Activated CD4-positive, alpha-beta memory T cell treated with anti-CD3 and anti-CD28 coated beads for 36 hours (primary cell): ENCODE measurements at regions not wholly inside any gene's neighbourhood (a gene's known extent, or its start where the extent isn't known, plus 50 kb on each side); places are given as distances from the start of the nearest gene placed in this dataset.

Experiments used
- CTCF ChIA-PET: fragments of 350-600 bp; sonication (Branson Sonifier 250); formaldehyde crosslinking; loops from one replicate; lab custom pipeline; 2021; ENCODE audit warnings: antibody characterized with exemption, inconsistent platforms; lab: Charles Lee
- POLR2A ChIA-PET: fragments of 350-600 bp; sonication (Branson Sonifier 250); formaldehyde crosslinking; loops from one replicate; lab custom pipeline; 2021; ENCODE audit warnings: antibody characterized with exemption; lab: Charles Lee
- DNase-seq: peaks from one replicate; pipeline ENCODE4 v3.0.0-alpha.2; 2020
- H3K27ac Mint-ChIP-seq: one replicate; pipeline ENCODE4 v1.8.0; 2021; ENCODE audit warnings: mixed read lengths
- H3K27me3 Mint-ChIP-seq: one replicate; pipeline ENCODE4 v1.8.0; 2021; ENCODE audit warnings: mixed read lengths
- H3K36me3 Mint-ChIP-seq: one replicate; pipeline ENCODE4 v1.8.0; 2021; ENCODE audit warnings: mixed read lengths
- H3K4me1 Mint-ChIP-seq: one replicate; pipeline ENCODE4 v1.8.0; 2021; ENCODE audit warnings: low read depth, mixed read lengths
- H3K4me3 Mint-ChIP-seq: one replicate; pipeline ENCODE4 v1.8.0; 2021; ENCODE audit warnings: mild to moderate bottlenecking, mixed read lengths
- H3K9me3 Mint-ChIP-seq: one replicate; pipeline ENCODE4 v1.8.0; 2021; ENCODE audit warnings: mixed read lengths
- intact Hi-C: fragments of 100-400 bp; cut with micrococcal nuclease; formaldehyde crosslinking; loops from one replicate; pipeline ENCODE4 v1.15.1; 2023

DNA sequence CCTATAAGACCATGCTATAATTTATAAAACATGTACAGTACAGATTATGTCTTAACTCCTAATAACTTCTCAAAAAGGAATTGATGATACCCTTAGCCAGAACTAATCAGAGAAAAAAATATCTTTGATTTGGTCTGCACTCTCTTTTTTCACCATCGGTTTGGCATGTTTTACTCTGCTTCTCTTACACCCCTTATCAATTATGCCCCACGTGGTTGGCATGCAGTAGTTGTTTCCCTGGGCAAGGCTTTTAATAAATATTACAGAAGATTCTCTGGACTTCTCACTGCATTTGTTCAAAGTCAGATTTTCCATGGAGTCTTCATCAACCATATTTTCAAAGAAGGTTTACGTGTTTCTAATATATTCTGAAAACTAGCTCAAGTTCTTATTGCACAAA, 167.4 kb upstream of the LRIG3 start:
- Mint-ChIP-seq H3K27me3 (no peaks in the 10 kb centered on the region), H3K36me3 (no peaks in the 10 kb centered on the region), H3K4me3 (no peak overlapping the region), H3K9me3 (no peaks in the 10 kb centered on the region), H3K27ac (no peak overlapping the region), H3K4me1 (no peaks in the 10 kb centered on the region)
- ChIA-PET POLR2A (no interaction called here), CTCF (no interaction called here)
- DNase-seq = no peak
- intact Hi-C loops = no loop called here

DNA sequence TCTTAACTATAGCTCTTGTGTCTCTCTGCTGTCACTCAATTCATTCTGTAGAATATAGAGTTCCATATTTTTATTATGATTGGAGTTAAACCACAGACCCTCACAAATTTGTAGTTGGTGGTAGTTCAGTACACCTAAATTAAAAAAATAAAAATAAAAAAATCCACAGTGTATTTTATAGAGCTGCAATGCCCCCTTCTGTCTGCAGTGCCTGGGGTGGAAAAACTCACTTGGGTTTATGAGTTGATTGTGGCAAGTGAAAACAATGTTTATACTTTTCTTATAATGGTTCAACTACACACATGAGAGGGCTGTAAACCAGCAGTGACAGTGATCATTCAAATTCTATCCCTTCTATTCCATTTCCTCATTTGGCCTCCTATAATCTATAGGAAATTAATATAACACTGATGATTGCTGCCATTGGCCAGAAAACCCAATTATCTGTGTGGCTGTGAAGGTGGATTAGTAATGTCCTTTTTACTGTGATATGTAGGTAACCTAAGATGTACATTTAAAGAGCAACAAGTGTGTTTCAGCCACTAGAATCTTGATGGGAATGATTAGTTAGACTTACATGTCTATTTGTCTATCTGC, 166.9 kb upstream of the LRIG3 start:
- DNase-seq = no peak
- H3K27ac Mint-ChIP-seq = no peak overlapping the region
- ChIA-PET POLR2A (no interaction called here), CTCF (no interaction called here)
- no peaks in the 10 kb centered on the region for H3K36me3 Mint-ChIP-seq
- H3K4me1 Mint-ChIP-seq = no peaks in the 10 kb centered on the region
- H3K4me3 Mint-ChIP-seq = no peak overlapping the region
- no peaks in the 10 kb centered on the region for H3K9me3 Mint-ChIP-seq
- no peaks in the 10 kb centered on the region for H3K27me3 Mint-ChIP-seq
- intact Hi-C loops = no loop called here

DNA sequence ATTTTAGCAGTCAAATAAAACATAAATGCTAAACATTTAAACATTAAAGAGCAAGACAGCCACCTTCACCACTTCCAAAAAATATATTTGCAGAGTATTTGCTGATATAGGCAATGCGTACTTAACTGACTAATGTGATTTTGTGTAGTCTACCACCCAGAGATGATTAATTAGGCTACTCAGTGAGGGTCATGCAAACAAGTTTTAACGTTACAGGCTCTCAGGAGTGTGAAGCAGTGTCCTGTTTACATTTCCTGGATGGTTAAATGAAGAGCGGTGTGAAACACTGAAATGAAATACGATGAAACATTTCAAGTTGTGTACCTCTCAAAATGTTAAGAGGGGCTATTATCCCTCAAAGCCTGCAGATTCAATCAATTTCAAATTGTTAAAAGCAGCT, 165.8 kb upstream of the LRIG3 start:
- intact Hi-C loops = no loop called here
- DNase-seq = no peak
- Mint-ChIP-seq H3K36me3 (no peaks in the 10 kb centered on the region), H3K4me1 (no peaks in the 10 kb centered on the region), H3K9me3 (no peaks in the 10 kb centered on the region), H3K4me3 (no peak overlapping the region), H3K27ac (no peak overlapping the region), H3K27me3 (no peaks in the 10 kb centered on the region)
- ChIA-PET CTCF (no interaction called here), POLR2A (no interaction called here)

DNA sequence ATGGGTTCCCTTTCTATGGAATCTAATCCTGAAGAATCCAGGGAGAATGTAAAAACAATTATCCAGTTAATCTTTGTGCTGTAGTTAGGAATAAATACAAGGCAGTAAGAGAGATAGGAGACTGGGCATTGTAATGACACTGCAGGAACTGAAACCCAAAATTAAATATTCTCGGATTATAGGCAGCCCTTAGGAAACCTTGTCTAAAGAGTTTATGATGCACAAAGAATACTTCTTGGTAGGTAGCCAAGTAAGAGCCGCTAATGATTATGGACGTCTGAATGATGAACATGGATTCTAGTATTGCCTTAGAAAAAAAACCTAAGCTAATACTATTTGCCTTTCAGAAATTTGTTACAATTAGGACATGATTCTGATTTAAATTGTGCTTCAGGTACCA, 165.4 kb upstream of the LRIG3 start:
- ChIA-PET CTCF (no interaction called here), POLR2A (no interaction called here)
- no peaks in the 10 kb centered on the region for H3K4me1 Mint-ChIP-seq
- H3K36me3 Mint-ChIP-seq = no peaks in the 10 kb centered on the region
- no peaks in the 10 kb centered on the region for H3K9me3 Mint-ChIP-seq
- intact Hi-C loops = no loop called here
- no peak overlapping the region for H3K27ac Mint-ChIP-seq
- no peak for DNase-seq
- no peak overlapping the region for H3K4me3 Mint-ChIP-seq
- no peaks in the 10 kb centered on the region for H3K27me3 Mint-ChIP-seq

DNA sequence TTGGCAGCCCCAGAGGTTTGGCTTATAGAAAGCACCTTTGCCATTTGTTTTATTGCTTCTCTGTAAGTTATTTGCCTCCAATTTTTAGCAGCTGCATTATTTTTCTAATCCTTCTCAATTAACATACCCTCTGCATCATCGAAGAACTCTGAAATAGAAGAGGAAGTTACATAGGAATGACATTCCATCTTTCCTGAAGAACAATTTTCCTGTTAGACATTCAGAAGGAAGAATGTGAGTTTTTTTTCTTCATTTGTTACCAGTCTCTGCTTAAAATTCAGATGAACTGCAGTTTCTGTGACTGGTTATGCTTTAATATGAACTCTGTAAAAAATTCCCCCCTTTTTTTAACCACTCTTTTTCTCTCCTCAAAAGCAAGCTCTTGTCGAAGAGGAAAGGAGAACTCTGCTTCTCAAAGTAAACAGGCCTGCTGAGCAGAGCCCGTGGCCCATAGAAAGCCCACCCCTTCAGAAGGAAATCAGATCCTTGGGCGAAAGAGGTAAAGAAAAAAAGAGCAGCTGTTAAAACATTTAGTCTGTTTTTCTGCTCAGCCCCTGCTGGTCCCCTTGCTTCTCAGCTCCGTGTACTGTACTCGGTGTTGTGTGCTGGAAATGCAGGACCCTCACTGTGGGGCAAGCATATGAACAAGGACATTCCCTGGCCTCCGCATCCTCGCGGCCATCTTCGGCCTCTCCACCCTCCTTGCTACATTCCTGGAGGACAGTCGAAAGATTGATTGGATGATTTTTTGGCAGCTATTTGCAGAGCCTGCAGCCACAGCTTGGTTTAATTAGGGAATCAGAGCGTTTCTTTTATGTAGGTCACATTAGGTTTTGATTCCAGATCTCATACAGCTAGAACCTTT, 164.4 kb upstream of the LRIG3 start:
- no peaks in the 10 kb centered on the region for H3K4me1 Mint-ChIP-seq
- H3K9me3 Mint-ChIP-seq = no peaks in the 10 kb centered on the region
- ChIA-PET CTCF (no interaction called here), POLR2A (no interaction called here)
- no peak for DNase-seq
- H3K36me3 Mint-ChIP-seq = no peaks in the 10 kb centered on the region
- H3K27me3 Mint-ChIP-seq = no peaks in the 10 kb centered on the region
- H3K4me3 Mint-ChIP-seq = no peak overlapping the region
- intact Hi-C loops = no loop called here
- H3K27ac Mint-ChIP-seq = no peak overlapping the region

DNA sequence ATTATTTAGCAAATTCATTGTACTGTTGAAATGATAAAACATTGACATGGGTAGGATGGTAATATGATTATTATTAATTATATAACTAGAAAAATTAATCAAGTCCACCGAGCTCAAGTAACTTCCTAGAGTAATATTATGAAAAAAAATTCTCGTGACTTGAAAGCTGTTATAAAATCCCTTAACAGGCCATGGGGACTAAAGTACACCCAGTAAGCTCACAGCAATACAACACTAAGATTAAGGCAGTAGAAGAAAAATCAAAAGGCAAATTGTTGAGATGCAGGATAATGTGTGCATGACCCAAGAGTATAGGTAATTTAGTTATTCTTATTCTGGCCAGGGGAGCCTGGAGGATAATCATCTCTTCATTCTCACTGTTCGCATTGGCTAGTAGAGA, 162.6 kb upstream of the LRIG3 start:
- Mint-ChIP-seq H3K4me1 (no peaks in the 10 kb centered on the region), H3K9me3 (no peaks in the 10 kb centered on the region), H3K36me3 (no peaks in the 10 kb centered on the region), H3K27ac (no peak overlapping the region), H3K4me3 (no peak overlapping the region), H3K27me3 (no peaks in the 10 kb centered on the region)
- POLR2A ChIA-PET = no interaction called here
- CTCF ChIA-PET = no interaction called here
- intact Hi-C loops = no loop called here
- DNase-seq = no peak

DNA sequence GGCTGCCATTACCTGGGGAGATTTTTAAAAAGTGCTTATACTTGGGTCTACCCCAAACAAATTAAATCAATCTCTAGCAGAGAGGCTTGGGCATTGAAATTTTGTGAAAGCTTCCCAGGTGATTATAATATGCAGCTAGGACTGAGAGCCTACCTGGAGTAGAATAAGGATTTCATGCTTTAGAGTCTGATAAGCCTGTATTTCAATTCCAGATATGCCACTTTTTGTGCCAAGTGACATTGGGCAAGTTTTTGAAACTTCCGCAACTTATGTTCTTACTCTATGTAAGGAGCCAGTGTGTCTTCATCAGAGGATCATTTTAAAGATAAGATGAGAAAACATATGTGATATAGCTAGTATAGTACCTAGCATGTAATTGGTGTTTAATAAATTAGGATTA, 159.8 kb upstream of the LRIG3 start:
- Mint-ChIP-seq H3K27me3 (no peaks in the 10 kb centered on the region), H3K36me3 (no peaks in the 10 kb centered on the region), H3K27ac (no peak overlapping the region), H3K4me3 (no peak overlapping the region), H3K4me1 (no peaks in the 10 kb centered on the region), H3K9me3 (no peaks in the 10 kb centered on the region)
- no peak for DNase-seq
- ChIA-PET POLR2A (no interaction called here), CTCF (no interaction called here)
- intact Hi-C loops = no loop called here

DNA sequence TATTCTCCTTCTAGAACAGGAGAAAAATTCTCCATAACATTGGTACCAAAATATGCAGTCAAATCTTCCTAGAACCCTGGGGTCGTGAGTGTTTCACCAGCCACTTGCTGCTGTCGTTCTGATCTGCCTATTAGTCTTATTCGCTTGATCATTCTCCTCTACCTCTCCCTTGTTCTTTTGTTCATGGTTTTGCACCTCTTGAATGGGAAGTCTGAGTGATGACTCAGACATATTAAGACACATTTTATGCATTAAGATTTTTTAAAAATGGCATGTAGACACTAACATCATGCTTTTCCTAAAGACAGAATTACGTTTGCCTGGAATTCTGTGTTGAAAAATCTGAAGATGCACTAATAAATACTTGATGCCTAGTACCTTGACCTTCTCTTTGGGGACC, 159.2 kb upstream of the LRIG3 start:
- ChIA-PET POLR2A (no interaction called here), CTCF (no interaction called here)
- Mint-ChIP-seq H3K4me1 (no peaks in the 10 kb centered on the region), H3K4me3 (no peak overlapping the region), H3K27me3 (no peaks in the 10 kb centered on the region), H3K27ac (no peak overlapping the region), H3K36me3 (no peaks in the 10 kb centered on the region), H3K9me3 (no peaks in the 10 kb centered on the region)
- intact Hi-C loops = no loop called here
- no peak for DNase-seq

DNA sequence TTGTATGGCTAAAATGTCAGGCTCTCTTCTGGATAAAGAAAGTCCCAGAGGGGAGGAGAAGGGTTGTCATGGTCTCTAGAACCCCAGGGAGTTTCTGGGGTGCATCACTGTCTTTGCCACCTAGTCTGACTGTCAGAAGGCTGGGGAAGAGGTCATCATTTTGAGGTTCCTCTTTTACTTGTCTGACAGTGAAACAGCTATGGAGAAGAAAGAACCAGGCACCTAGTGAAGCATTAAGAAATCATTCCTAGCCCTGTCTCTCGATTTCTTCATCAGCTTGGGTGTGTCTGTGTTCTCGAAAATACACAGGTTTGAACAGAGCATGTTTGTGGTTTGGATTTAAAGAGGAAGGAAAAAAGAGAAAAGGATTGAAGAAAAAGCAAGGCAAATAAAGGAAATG, 158.7 kb upstream of the LRIG3 start:
- no peaks in the 10 kb centered on the region for H3K36me3 Mint-ChIP-seq
- CTCF ChIA-PET = no interaction called here
- intact Hi-C loops = no loop called here
- DNase-seq = no peak
- no peaks in the 10 kb centered on the region for H3K27me3 Mint-ChIP-seq
- no peak overlapping the region for H3K4me3 Mint-ChIP-seq
- H3K4me1 Mint-ChIP-seq = no peaks in the 10 kb centered on the region
- no peaks in the 10 kb centered on the region for H3K9me3 Mint-ChIP-seq
- H3K27ac Mint-ChIP-seq = no peak overlapping the region
- POLR2A ChIA-PET = no interaction called here

DNA sequence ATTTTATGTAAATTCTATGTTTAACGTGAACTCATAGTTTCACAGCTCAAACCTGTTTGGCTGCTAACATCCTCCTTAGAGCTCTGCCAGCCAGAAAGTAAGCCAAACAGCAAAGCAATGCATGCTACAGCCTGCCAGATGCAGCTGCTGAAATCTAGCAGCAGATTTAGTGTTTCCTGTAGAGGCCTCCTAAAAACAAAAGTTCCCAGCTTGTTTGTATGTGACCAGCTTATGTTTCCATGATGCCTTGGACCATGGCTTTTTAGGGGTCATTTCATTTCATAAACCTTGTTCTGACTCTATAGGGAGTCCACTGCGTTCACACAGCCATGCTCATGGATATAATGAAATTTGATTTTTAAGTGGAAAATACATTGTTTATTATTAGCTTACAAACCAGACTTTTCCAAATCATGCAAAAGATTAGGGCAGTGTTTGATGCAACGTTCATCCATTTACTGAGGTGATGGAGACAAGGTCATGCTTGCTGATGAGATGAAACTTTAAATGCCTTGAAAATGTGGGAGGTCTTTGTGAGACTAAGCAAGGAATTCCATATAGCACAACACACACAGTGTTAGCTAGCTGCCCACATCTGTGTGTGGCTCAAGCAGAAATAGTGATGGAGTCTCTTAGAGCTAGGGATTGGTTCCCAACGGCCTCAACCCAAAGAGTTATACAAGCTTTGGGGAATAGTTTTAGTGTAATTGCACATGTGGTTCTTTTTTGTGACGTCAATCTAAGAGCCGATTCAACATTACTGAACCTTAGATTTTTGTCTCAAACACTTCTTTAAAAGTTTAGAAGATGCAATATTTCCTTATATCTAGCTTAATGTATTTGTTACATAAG, 157.5 kb upstream of the LRIG3 start:
- H3K4me3 Mint-ChIP-seq = no peak overlapping the region
- no peaks in the 10 kb centered on the region for H3K9me3 Mint-ChIP-seq
- ChIA-PET CTCF (no interaction called here), POLR2A (no interaction called here)
- no peaks in the 10 kb centered on the region for H3K4me1 Mint-ChIP-seq
- no peak for DNase-seq
- no peaks in the 10 kb centered on the region for H3K27me3 Mint-ChIP-seq
- no peak overlapping the region for H3K27ac Mint-ChIP-seq
- intact Hi-C loops = no loop called here
- H3K36me3 Mint-ChIP-seq = no peaks in the 10 kb centered on the region

DNA sequence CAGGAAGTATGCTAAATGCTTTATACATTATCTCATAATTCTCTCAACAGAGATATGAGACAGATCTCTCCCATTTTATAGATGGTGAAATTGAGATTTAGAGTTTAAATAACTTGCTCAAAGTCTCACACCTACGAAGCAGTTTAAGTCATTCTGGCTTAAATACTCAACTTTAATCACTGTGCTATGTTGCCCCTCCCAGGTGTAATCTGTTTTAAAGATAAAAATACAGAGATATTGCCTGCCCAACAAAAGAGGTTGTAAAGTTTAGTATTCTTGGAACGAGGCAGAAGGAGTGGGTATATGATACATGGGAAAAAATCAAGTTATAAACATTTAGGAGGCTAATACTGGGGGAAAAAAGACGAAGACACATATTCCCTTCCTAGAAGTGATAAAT, 156.8 kb upstream of the LRIG3 start:
- intact Hi-C loops = no loop called here
- Mint-ChIP-seq H3K9me3 (no peaks in the 10 kb centered on the region), H3K4me1 (no peaks in the 10 kb centered on the region), H3K27ac (no peak overlapping the region), H3K36me3 (no peaks in the 10 kb centered on the region), H3K4me3 (no peak overlapping the region), H3K27me3 (no peaks in the 10 kb centered on the region)
- POLR2A ChIA-PET = no interaction called here
- no peak for DNase-seq
- CTCF ChIA-PET = no interaction called here

DNA sequence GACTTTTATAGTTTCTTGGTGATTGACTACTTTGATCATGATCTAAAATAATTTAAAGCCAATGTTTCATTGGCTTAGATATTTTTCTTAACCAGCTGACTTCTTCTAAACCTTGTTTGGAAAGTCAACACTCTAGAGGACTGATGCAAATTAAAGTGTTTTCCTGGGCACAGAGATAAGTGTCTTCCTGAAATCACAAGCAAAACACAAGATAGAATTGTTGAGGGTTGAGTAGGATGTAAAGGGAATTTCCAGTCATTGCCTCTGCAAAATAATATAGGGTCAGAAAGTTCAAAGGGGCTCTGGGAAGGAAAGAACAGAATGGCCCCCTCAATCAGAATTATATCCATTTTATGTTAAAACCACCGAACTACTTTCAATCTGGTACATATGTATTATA, 156.3 kb upstream of the LRIG3 start:
- Mint-ChIP-seq H3K4me1 (no peaks in the 10 kb centered on the region), H3K4me3 (no peak overlapping the region), H3K27ac (no peak overlapping the region), H3K9me3 (no peaks in the 10 kb centered on the region), H3K27me3 (no peaks in the 10 kb centered on the region), H3K36me3 (no peaks in the 10 kb centered on the region)
- CTCF ChIA-PET = no interaction called here
- no peak for DNase-seq
- intact Hi-C loops = no loop called here
- POLR2A ChIA-PET = no interaction called here
